HG02870 (cell line): ENCODE measurements at regions not wholly inside any gene's neighbourhood (a gene's known extent, or its start where the extent isn't known, plus 50 kb on each side); places are given as distances from the start of the nearest gene placed in this dataset.
"Not testable (repeated sequence)": the region's sequence is repeated elsewhere in the genome, so short reads cannot be mapped to it uniquely, and the experiment has no call there.

Experiments used
- ATAC-seq: cut with Tn5 transposase; IDR thresholded peaks from one replicate; pipeline ENCODE4 v1.9.1; 2021; ENCODE audit warnings: mild to moderate bottlenecking, moderate library complexity; ENCODE audit not compliant: unreplicated experiment

DNA sequence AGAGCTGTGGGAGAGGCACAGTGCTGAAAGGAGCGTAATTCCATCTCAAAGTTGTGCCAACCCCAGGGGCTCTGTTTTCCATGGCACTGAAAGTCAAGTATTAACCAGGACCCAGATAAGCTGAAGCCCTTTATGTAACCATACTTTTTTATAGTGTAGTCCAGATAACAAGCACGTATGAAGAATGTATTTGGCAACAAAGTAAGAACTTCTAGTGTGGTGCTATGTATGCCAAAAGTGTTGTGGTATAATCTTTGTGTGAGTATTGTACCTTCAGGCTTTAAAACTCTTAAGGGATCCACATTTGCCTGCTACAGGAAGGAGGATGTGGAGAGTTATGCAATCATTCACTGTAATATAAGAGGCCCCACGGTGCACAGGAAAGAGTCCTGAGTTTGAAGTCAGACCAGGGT, 129.4 kb downstream of the IBTK start:
- no peak for ATAC-seq

DNA sequence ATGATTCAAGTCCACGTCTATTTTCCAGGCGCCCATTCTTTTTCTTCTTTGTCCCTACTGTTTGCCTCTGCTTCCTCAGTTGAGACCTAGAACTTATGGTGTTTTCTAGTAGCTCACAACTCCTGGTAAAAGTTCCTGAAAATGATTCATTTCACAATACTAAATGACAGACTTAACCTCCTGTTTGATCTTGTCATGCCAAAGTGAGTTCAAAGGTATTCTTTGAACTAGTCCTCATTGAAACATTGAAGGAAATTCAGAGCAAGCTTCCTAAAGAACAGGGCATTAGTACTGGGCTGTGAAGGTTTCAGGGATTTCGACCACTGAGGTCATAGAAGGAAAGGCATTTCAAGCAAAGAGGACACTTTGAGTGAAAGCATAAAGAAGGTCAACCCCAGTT, 132.8 kb downstream of the IBTK start:
- ATAC-seq: no peak

DNA sequence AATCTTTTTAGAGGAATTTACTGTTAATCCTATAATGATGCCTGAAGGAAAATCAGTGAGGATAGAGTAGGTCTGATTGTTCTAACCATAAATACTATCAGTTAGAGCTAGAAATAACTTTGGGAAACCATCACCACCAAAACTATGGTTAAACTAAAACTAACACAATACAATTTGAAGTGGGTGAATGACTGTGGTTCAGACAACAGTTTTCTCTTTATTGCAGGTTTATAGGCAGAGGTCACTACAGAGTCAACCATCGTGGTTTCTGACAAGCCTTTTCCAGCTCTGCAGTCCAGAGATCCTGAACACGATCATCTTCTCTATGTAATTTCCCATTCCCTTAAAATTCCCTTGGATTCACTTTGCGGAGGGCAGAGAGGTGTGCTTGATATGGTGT, 134.3 kb downstream of the IBTK start:
- no peak for ATAC-seq

DNA sequence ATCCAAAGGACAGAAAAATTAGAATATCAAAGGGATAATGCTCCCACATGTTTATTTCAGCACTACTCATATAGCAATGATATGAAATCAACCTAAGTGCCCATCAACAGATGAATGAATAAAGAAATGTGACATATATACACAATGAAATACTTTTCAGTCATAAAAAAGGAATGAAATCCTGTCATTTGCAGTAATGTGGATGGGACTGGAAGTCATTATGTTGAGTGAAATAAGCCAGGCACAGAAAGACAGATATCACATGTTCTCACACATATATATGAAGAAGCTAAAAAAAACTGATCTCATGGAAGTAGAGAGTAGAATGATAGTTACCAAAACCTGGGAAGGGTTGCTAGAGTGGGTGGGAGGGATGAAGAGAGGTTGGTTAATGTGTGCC, 135.7 kb downstream of the IBTK start:
- no peak for ATAC-seq

DNA sequence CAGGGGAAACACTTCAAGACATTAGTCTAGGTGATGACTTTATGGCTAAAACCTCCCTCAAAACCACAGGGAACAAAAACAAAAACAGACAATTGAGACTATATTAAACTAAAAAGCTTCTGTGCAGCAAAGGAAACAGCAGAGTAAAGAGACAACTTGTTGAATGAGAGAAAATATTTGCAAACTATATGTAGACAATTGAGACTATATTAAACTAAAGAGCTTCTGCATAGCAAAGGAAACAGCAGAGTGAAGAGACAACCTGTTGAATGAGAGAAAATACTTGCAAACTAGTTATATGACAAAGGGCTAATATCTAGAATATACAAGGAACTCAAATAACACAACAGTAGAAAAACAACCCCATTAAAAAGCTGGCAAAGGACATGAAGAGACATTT, 136.4 kb downstream of the IBTK start:
- no peak for ATAC-seq

DNA sequence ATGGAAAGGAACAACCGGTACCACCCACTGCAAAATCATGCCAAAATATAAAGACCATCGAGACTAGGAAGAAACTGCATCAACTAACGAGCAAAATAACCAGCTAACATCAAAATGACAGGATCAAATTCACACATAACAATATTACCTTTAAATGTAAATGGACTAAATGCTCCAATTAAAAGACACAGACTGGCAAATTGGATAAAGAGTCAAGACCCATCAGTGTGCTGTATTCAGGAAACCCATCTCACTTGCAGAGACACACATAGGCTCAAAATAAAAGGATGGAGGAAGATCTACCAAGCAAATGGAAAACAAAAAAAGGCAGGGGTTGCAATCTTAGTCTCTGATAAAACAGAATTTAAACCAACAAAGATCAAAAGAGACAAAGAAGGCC, 144.4 kb downstream of the IBTK start:
- not testable (repeated sequence) for ATAC-seq

DNA sequence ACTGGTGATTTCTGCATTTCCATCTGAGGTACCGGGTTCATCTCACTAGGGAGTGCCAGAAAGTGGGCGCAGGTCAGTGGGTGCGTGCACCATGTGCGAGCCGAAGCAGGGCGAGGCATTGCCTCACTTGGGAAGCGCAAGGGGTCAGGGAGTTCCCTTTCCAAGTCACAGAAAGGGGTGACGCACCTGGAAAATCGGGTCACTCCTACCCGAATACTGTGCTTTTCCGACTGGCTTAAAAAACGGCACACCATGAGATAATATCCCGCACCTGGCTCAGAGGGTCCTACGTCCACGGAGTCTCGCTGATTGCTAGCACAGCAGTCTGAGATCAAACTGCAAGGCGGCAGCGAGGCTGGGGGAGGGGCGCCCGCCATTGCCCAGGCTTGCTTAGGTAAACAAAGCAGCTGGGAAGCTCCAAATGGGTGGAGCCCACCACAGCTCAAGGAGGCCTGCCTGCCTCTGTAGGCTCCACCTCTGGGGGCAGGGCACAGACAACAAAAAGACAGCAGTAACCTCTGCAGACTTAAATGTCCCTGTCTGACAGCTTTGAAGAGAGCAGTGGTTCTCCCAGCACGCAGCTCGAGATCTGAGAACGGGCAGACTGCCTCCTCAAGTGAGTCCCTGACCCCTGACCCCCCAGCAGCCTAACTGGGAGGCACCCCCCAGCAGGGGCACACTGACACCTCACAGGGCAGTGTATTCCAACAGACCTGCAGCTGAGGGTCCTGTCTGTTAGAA, 146.0 kb downstream of the IBTK start:
- ATAC-seq: not testable (repeated sequence)

DNA sequence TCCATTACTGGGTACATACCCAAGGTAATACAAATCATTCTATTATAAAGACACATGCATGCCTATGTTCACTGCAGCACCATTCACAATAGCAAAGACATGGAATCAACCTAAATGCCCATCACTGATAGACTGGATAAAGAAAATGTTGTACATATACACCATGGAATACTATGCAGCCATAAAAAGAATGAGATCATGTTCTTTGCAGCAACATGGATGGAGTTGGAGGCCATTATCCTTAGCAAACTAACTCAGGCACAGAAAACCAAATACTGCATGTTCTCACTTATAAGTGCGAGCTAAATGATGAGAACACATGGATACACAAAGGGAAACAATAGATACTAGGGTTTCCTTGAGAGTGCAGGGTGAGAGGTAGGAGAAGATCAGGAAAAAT, 146.8 kb downstream of the IBTK start:
- ATAC-seq: not testable (repeated sequence)

DNA sequence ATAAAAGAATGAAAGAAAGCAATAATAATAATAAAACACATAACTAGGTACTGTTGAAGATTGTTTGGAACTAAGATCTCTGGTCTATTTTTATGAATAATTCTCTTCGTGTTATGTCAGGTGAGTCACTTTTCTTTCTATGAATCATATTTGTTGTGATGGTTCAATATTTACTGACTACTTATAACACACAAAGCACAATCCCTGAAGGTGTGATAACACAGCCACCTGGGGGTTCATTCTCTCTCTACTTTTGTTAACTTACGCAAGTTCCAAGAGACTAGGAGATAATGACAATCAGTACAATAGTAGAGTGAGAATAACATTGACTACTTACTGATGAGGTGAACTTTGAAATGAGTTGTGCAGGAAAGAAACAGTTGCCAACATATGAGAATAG, 149.9 kb downstream of the IBTK start:
- ATAC-seq: no peak

DNA sequence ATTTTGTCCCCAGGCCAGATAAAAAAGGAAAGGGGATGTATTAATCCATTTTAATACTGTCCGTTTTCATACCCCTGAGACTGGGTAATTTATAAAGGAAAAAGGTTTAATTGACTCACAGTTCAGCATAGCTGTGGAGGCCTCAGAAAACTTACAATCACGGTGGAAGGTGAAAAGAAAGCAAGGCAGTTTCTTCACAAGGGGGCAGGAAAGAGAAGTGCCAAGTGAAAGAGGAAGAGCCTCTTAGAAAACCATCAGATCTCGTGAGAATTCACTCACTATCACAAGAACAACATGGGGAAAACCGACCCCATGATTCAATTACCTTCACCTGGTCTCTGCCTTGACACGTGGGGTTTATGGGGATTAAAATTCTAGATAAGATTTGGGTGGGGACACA, 152.5 kb downstream of the IBTK start:
- no peak for ATAC-seq

DNA sequence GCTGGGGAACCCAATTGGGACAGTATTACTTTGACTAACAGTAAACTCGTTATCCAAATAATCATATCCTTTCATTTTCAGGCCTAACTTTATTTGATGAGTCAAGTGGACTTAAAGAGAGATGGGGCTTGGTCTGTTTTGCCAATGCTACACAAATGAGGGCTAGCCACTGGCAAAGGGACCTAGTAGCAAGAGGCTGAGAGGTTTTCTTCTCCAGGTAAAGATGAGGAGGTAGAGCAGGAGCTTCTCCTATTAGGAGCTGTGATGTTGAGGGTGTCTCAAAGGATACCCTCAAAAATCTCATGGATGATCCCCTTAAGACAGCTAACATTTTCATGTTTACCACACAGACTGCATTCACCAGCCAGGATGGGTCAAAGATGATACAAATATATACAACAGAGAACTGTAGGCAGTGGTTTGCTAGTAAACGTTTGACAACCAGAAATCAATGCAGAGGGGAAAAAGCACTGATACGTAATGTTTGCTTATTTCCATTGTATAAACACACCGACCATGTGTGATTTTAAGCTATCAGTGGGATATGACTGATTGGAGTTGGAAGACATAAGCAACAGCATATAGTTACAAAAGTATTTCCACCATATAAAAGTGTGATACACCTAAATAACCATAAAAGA, 153.3 kb downstream of the IBTK start:
- ATAC-seq: no peak

DNA sequence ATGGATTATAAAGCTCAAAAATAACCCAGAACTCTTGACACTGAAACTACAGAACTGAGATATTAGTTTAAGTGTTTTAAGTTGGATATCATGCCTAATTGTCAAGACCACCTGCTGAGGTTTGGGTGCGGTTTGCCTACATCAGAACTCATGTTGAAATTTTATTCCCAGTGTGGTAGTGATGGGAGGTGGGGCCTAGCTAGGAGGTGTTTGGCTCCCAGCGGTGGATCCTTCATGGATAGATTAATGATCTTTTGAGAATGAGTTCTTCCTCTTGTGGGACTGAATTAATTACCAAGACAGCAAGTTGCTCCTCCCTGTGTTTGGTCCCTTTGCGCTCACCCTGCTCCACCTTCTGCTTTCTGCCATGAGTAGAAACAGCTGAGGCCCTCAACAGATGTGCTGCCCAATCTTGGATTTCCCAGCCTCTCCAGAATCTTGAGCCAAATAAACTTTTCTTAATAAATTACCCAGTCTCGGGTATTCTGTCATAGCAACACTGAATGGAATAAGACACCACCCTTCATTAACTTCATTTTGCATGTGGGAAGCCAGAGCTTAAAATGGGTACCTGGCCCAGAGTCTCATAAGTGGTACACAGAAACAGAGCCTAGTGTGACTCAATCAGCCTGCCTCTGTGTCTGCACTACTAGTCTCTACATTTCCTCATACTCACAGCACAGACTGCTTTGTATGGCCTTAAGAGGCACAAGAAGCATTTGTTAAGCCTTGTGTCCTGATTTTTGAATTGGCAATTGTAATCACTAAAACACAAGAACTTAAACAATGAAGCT, 158.4 kb downstream of the IBTK start:
- ATAC-seq: no peak

DNA sequence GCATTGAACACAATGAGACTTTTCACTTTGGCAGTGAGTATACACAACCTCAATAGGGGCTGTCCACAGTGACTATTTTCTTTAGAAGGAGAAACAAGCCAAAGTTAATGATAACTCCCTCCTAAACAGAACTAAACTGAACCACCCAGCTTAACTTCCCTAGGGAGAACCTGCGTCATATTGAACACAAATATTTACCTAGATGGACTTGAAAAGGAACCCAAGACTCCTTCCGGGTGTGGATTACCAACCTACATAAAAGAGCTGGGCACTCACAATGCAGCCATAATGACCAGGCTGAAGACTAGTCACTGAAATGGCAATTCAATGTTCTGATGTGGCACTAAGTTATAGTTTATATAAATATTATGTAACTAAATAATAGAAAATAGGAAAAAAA, 160.6 kb downstream of the IBTK start:
- ATAC-seq: no peak

DNA sequence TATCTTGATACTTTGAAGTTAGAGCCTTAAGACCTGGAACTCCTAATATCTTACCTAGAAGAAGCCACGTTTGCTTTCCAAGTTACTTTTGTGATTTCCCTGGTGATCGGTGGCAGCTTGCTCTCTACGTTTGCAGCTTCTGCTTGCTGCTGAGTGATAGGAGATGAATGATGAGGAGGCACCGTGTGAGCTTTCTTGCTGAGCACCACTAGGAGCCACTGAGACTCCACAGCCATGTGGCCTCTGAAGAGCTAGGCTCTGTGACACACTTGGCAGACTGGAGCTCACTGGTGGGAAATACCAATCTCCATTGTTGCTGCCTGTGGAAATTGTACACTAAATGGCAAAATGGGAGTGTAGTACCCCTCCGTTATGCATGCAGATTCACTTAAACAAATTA, 161.8 kb downstream of the IBTK start:
- ATAC-seq: no peak

DNA sequence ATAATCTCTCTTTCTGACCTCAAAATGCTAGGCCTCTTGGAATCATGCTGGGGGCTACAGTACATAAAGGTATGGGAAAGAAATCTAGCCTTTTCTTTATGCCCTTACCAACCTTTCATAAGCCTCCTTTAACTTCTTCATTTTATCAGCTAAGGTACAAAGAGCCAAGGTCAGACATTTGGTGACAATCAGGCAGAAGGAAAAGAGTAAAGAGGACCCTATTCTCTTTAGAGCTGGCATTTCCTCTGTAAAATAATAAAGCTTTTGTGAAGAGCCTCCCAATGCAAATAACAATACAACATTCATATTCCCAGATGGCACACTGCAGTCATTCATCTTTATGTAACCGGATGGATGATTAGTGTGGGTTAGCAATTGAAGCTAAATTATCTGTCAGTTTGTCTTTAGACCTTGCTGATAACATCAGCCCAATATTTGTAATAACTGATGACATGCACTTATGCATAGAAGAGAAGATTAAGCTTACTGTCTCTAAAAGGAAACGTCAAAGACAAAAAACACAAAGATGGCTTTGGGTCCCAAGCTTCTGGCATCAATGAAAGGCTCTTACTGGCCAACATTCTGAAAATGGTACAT, 163.1 kb downstream of the IBTK start:
- ATAC-seq: no peak

DNA sequence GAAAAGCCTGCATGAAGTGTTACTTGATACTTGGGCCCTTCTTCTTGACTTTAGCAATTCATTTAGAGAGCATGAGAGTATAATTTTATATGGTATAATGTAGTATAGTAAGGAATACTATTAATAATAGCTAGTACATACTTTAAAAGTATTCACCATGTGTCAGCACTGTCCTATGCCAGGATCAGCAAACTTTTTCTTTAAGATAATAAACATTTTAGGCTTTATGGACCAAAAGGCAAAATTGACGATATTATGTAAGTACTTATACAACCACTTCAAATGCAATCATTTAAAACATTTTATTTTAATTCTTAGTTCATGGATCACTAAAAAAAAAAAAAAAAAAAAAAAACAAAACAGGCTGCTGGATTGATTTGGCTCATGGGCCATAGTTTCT, 163.9 kb downstream of the IBTK start:
- ATAC-seq: no peak

DNA sequence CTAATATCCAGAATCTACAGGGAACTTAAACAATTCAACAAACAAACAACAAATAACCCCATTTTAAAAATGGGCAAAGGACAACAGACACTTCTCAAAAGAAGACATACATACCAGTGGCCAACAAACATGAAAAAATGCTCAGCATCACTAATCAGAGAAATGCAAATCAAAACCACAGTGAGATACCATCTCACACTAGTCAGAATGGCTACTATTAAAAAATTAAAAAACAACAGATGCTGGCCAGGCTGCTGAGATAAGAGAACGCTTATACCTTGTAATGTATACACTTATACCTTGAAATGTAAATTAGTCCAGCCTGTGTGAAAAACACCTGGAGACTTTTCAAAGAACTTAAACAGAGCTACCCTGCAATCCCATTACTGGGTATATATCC, 166.8 kb downstream of the IBTK start:
- ATAC-seq: no peak

DNA sequence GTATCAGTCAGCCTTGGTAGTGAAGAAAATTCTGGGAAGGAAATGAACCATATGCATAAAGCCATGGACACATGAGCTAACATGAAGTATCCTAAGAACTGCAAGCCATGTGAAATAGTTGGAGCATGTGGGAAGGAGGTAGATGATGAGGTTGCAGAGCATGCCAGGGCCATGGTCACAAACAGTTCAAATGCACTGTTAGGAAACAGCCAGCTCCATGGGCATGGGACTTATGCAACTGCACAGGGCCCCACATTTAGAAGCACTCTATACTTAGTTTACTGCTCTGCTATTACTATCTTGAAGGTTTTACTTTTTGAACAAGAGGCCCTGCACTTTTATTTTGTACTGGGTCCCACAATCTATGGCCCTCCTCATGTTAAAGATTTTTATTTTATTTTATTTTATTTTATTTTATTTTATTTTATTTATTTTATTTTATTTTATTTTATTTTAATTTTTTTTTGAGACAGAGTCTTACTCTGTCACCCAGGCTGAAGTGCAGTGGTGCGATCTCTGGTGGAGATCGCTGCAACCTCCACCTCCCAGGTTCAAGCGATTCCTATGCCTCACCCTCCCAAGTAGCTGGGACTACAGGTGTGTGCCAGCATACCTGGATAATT, 169.1 kb downstream of the IBTK start:
- ATAC-seq: no peak

DNA sequence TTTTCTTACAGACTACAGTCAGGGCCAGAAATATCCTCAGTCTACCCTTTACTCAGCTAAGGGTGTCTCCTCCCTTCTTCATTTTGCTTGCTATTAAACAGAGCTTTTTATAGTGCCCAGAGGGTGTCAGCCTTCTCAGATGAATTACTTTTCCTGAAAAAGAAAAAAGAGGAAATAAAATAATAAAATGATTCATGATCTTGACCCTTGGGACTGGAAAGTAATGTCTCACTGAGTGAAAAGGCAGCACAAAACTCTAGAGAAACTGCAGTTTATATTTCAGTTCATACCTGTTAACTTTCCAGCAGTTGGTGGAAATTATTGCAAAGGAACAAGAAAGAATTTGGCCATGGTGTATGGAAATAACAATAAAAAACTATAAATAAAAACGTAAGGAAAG, 170.6 kb downstream of the IBTK start:
- no peak for ATAC-seq

DNA sequence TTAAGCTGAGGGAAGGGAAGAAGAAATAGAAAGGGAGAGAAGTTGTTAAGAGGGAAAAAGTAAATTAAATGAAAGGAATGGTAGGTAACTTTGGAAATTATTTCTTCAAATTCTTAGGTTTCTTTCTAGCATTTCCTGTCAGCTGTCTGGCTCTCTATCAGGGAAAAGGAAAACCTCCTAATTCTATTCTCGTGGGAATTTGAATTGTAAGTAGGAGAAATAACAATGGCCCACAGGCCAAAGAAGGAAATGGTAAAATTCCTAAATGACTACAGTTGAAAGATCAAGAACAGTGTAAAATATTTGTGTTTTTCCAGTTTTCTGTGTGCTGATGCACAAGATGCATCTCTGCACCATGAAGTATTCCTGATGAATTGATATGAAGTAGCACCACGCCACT, 173.0 kb downstream of the IBTK start:
- ATAC-seq: no peak

DNA sequence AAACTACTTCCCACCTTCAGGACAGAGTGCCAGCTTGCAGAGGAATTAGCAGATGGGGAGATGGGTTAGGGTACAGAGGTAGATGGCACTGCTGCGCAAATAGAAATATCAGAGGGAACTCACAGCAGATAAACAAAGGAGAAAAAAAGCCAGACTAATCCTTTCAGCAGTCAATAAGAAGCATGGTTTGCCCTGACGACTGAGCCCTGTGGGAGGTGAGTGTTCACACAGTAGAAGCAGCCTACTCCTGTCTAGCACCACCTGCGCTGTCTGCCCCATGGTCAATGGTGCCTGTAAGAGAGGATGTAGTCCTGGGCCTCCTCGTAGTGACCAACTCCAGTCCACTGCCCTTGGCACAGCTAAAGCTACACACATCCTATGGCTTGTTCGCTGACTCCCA, 174.1 kb downstream of the IBTK start:
- no peak for ATAC-seq
